Hepatic stellate cell (primary cell): ENCODE measurements at regions not wholly inside any gene's neighbourhood (a gene's known extent, or its start where the extent isn't known, plus 50 kb on each side); places are given as distances from the start of the nearest gene placed in this dataset.

Experiments
- DNase-seq: peaks from one replicate; pipeline ENCODE4 v3.0.0; 2011; ENCODE audit warnings: low spot score

- DNase-seq = no peak
Observed at GRCh38 chr12:20967756-20968155, 157.3 kb downstream of the SLCO1B3 start.

DNA sequence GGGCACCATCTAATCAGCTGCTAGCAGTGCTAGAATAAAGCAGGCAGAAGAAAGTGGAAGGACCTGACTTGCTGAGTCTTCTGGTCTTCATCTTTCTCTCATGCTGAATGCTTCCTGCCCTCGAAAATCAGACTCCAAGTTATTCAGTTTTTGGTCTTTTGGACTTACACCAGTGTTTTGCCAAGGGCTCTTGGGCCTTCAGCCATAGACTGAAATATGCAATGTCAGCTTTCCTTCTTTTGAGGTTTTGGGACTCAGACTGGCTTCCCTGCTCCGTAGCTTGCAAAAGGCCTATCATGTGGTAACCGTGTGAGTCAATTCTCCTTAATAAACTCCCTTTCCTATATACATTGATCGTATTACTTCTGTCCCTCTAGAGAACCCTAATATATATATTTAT is 159.3 kb downstream of the SLCO1B3 start:
- no peak for DNase-seq

GRCh38 chr12:20985399-20985798 is 145.6 kb upstream of the SLCO1B1 start:
- DNase-seq = no peak

GRCh38 chr12:21001778-21002177 is 129.2 kb upstream of the SLCO1B1 start:
- DNase-seq = no peak

DNA sequence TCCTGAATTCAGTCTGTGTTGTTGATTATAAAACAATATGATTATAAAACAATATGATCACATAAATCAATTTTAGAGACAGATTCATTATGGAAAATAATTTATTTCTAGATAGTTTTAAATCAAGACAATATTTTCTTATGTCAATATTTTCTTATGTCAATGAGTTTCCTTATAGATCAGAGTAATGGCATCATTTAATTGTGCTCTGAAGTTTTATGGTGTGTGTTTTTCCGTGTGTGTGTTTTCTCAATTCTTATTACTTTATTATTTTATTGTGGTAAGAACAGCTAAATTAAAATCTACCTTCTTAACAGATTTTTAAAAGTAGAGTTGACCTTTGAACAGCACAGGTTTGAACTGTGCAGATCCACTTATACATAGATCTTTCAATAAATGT is 105.3 kb upstream of the SLCO1B1 start:
- DNase-seq = no peak

DNA sequence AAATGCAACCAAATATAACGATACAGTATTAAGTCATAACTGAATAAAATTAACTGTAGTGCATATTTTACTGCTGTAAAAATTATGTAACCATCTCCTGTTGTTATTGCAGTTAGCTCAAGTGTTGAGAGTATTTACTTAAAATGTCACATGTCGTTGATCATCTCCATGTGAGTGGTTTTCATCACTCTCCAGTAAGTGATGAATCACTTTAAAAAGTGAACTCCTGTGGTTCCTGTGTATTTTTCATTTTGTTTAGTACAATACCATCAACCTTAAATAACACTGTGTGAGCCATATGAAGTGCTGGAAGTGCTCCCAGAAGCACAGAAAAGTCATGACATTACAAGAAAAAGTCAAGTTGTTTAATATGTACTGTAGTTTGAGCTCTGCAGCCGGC is 104.7 kb upstream of the SLCO1B1 start:
- no peak for DNase-seq

DNA sequence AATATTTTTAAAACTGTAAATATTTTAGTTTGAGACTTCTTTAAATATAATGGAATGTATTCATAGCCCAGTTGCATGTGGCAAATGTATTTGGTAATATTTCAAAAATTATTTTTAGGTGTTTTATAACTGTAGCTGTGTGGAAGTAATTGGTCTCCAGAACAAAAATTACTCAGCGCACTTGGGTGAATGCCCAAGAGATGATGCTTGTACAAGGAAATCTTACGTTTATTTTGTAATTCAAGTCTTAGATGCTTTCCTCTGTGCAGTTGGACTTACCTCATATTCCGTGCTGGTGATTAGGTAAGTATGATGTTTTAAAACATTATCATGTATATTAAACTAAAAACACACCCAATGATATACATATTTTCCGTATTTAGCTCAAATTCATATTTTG is 76.7 kb upstream of the SLCO1B1 start:
- DNase-seq = no peak

GRCh38 chr12:21065845-21066244 is 65.1 kb upstream of the SLCO1B1 start:
- peak; percentile 0 for DNase-seq

GRCh38 chr12:21073129-21073528 is 57.9 kb upstream of the SLCO1B1 start:
- no peak for DNase-seq

- DNase-seq = peak; percentile 11
Observed at GRCh38 chr12:21073822-21074460, 57.1 kb upstream of the SLCO1B1 start.
